HG03457 (cell line): ENCODE measurements at regions not wholly inside any gene's neighbourhood (a gene's known extent, or its start where the extent isn't known, plus 50 kb on each side); places are given as distances from the start of the nearest gene placed in this dataset.

ENCODE experiments used
- ATAC-seq: cut with Tn5 transposase; IDR thresholded peaks from one replicate; pipeline ENCODE4 v1.9.1; 2021; ENCODE audit warnings: moderate number of reproducible peaks; ENCODE audit not compliant: unreplicated experiment

- ATAC-seq: no peak
Observed at GRCh38 chr4:45795135-45795534, 328.7 kb downstream of the GABRG1 start.

GRCh38 chr4:45778514-45778913, 345.3 kb downstream of the GABRG1 start:
- no peak for ATAC-seq

GRCh38 chr4:45776146-45776545, 347.7 kb downstream of the GABRG1 start:
- no peak for ATAC-seq

GRCh38 chr4:45770958-45771357, 352.9 kb downstream of the GABRG1 start:
- ATAC-seq: no peak

GRCh38 chr4:45765521-45765920, 358.3 kb downstream of the GABRG1 start:
- no peak for ATAC-seq

- ATAC-seq: no peak
Observed at GRCh38 chr4:45751877-45752530, 371.9 kb downstream of the GABRG1 start.

- ATAC-seq: no peak
Observed at GRCh38 chr4:45750721-45751120, 373.1 kb downstream of the GABRG1 start.

- ATAC-seq: no peak
Observed at GRCh38 chr4:45745741-45746140, 378.1 kb downstream of the GABRG1 start.

- ATAC-seq: no peak
Observed at GRCh38 chr4:45741897-45742296, 382.0 kb downstream of the GABRG1 start.

- ATAC-seq: no peak
Observed at GRCh38 chr4:45732161-45732560, 391.7 kb downstream of the GABRG1 start.

- ATAC-seq: no peak
Observed at GRCh38 chr4:45716093-45716492, 407.8 kb downstream of the GABRG1 start.

GRCh38 chr4:45713996-45714395, 409.9 kb downstream of the GABRG1 start:
- ATAC-seq: no peak

- no peak for ATAC-seq
Observed at GRCh38 chr4:45701621-45702020, 422.2 kb downstream of the GABRG1 start.

- ATAC-seq: no peak
Observed at GRCh38 chr4:45693746-45694145, 430.1 kb downstream of the GABRG1 start.

- ATAC-seq: no peak
Observed at GRCh38 chr4:45692131-45692735, 431.6 kb downstream of the GABRG1 start.

- no peak for ATAC-seq
Observed at GRCh38 chr4:45688341-45688740, 435.5 kb downstream of the GABRG1 start.

GRCh38 chr4:45679411-45679810, 444.4 kb downstream of the GABRG1 start:
- no peak for ATAC-seq

GRCh38 chr4:45668128-45668527, 455.7 kb downstream of the GABRG1 start:
- ATAC-seq: no peak

GRCh38 chr4:45663628-45664081, 460.2 kb downstream of the GABRG1 start:
- no peak for ATAC-seq

GRCh38 chr4:45663003-45663402, 460.9 kb downstream of the GABRG1 start:
- ATAC-seq: no peak

- ATAC-seq: no peak
Observed at GRCh38 chr4:45661893-45662292, 462.0 kb downstream of the GABRG1 start.

- no peak for ATAC-seq
Observed at GRCh38 chr4:45650545-45650944, 473.3 kb downstream of the GABRG1 start.

GRCh38 chr4:45648846-45649245, 475.0 kb downstream of the GABRG1 start:
- ATAC-seq: no peak
